Colonic mucosa (tissue), 4 donors: ENCODE measurements at regions not wholly inside any gene's neighbourhood (a gene's known extent, or its start where the extent isn't known, plus 50 kb on each side); places are given as distances from the start of the nearest gene placed in this dataset.

Experiments
- DNase-seq: peaks from one replicate; pipeline ENCODE4 v3.0.0-alpha.2; 2020
- H3K27ac ChIP-seq: fragments of 200-600 bp; one replicate; pipeline ENCODE4 v1.8.0; 2021
- H3K27me3 ChIP-seq: fragments of 200-600 bp; one replicate; pipeline ENCODE4 v1.8.0; 2021
- H3K36me3 ChIP-seq: fragments of 200-600 bp; one replicate; pipeline ENCODE4 v1.8.0; 2021
- H3K4me1 ChIP-seq: fragments of 200-600 bp; one replicate; pipeline ENCODE4 v1.8.0; 2021; ENCODE audit warnings: mild to moderate bottlenecking
- H3K4me3 ChIP-seq: fragments of 200-600 bp; one replicate; pipeline ENCODE4 v1.8.0; 2021
- H3K9ac ChIP-seq, 2 donors: one replicate each; pipeline ENCODE4 v1.7.0; 2013; ENCODE audit warnings: control low read depth in 2 of 2, low read depth in 2 of 2, low read length in 2 of 2
- H3K9me3 ChIP-seq: fragments of 200-600 bp; one replicate; pipeline ENCODE4 v1.8.0; 2021
- CTCF ChIP-seq: fragments of 200-600 bp; IDR thresholded peaks from one replicate; pipeline ENCODE4 v1.8.0; 2022; ENCODE audit warnings: antibody characterized with exemption, mild to moderate bottlenecking
- intact Hi-C: fragments of 100-400 bp; cut with DNase I; formaldehyde crosslinking; loops from one replicate; pipeline ENCODE4 v1.14.1; 2022
- donor health status: healthy.
- donor health status: DM: no; HTN: no; CAD: no.
- donor health status: DM: no; HTN: no; CAD: no.

DNA sequence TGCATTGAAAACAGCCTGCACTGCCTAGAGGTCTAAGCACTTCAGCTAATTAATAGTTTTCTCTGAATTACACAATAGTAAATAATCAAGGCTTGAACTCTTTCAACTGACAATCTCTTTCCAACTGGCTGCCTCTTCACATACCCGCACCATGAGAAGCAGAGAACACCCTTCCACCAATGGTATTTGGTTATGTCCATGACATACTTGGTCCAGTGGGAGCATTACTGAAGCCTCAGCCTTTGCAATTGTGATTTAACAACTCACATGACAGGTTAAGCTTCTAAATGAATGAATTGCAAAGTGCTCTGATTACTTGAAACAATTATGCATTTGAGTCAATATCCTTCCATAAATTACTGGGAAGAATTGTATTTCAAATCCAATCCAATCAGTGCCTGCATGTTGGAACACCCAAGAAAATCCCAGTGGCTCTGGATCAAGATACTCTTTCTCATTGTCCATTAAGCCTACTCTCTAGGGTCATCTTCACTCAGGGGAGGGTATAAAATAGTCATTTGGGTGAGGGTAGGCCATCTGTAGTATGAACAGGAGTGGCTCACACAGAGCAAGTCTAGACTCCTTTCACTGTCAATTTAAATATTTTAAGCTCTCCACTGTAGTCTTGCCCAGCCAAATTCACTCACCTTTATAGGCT, 101.1 kb downstream of the HS1BP3 start:
- no peak overlapping the region for H3K27ac ChIP-seq
- no peak for DNase-seq
- H3K4me3 ChIP-seq = no peak overlapping the region
- no peak overlapping the region for H3K9ac ChIP-seq
- H3K36me3 ChIP-seq = no peaks in the 10 kb centered on the region
- intact Hi-C loops = no loop called here
- H3K9me3 ChIP-seq = no peaks in the 10 kb centered on the region
- H3K4me1 ChIP-seq = no peaks in the 10 kb centered on the region
- H3K27me3 ChIP-seq = no peaks in the 10 kb centered on the region
- TF ChIP-seq CTCF = no peak

- H3K4me3 ChIP-seq = no peak overlapping the region
- H3K36me3 ChIP-seq = no peaks in the 10 kb centered on the region
- H3K4me1 ChIP-seq = no peaks in the 10 kb centered on the region
- intact Hi-C loops = no loop called here
- DNase-seq = no peak
- TF ChIP-seq CTCF = no peak
- no peaks in the 10 kb centered on the region for H3K9me3 ChIP-seq
- H3K27me3 ChIP-seq = no peaks in the 10 kb centered on the region
- H3K9ac ChIP-seq = no peak overlapping the region
- H3K27ac ChIP-seq = no peak overlapping the region
These were observed 99.5 kb downstream of the HS1BP3 start for GRCh38 chr2:20551260-20551944.

- no peaks in the 10 kb centered on the region for H3K36me3 ChIP-seq
- H3K9ac ChIP-seq = no peak overlapping the region
- no peak for DNase-seq
- intact Hi-C loops = no loop called here
- no peak for TF ChIP-seq CTCF
- H3K27me3 ChIP-seq = no peaks in the 10 kb centered on the region
- no peaks in the 10 kb centered on the region for H3K4me1 ChIP-seq
- H3K4me3 ChIP-seq = no peak overlapping the region
- no peaks in the 10 kb centered on the region for H3K9me3 ChIP-seq
- H3K27ac ChIP-seq = no peak overlapping the region
These were observed 99.0 kb downstream of the HS1BP3 start for GRCh38 chr2:20551945-20552328.

GRCh38 chr2:20552847-20553246, 98.1 kb downstream of the HS1BP3 start:
- H3K9me3 ChIP-seq = no peaks in the 10 kb centered on the region
- no peak for TF ChIP-seq CTCF

GRCh38 chr2:20553580-20553979, 97.3 kb downstream of the HS1BP3 start:
- no peak overlapping the region for H3K9ac ChIP-seq
- no peak for DNase-seq
- no peak overlapping the region for H3K4me3 ChIP-seq
- H3K9me3 ChIP-seq = no peaks in the 10 kb centered on the region
- no peaks in the 10 kb centered on the region for H3K27me3 ChIP-seq
- intact Hi-C loops = no loop called here
- TF ChIP-seq CTCF = no peak
- no peaks in the 10 kb centered on the region for H3K36me3 ChIP-seq
- no peaks in the 10 kb centered on the region for H3K4me1 ChIP-seq
- no peak overlapping the region for H3K27ac ChIP-seq

More at GRCh38 chr2:20552847-20553246, 98.1 kb downstream of the HS1BP3 start:
- no peaks in the 10 kb centered on the region for H3K4me1 ChIP-seq
- intact Hi-C loops = no loop called here
- H3K9ac ChIP-seq = no peak overlapping the region
- no peak for DNase-seq
- H3K4me3 ChIP-seq = no peak overlapping the region
- H3K27me3 ChIP-seq = no peaks in the 10 kb centered on the region
- H3K36me3 ChIP-seq = no peaks in the 10 kb centered on the region
- H3K27ac ChIP-seq = no peak overlapping the region
